ENCODE measurements at regions not wholly inside any gene's neighbourhood (a gene's known extent, or its start where the extent isn't known, plus 50 kb on each side); places are given as distances from the start of the nearest gene placed in this dataset.

GRCh38 chr3:117128133-117128532 is 418.6 kb downstream of the TUSC7 start:
- no peak for DNase-seq (ENCODE audit: low spot score)

- DNase-seq (ENCODE audit: low spot score), result no peak
These were observed 419.3 kb downstream of the TUSC7 start for GRCh38 chr3:117128872-117129271.

GRCh38 chr3:117129516-117129915 is 419.9 kb downstream of the TUSC7 start:
- DNase-seq (ENCODE audit: low spot score), result no peak

- DNase-seq (ENCODE audit: low spot score), result no peak
These were observed 420.6 kb downstream of the TUSC7 start for GRCh38 chr3:117130222-117130621.

GRCh38 chr3:117131259-117131658 is 421.7 kb downstream of the TUSC7 start:
- no peak for DNase-seq (ENCODE audit: low spot score)

GRCh38 chr3:117133066-117133465 is 423.5 kb downstream of the TUSC7 start:
- no peak for DNase-seq (ENCODE audit: low spot score)

GRCh38 chr3:117135207-117135606 is 425.6 kb downstream of the TUSC7 start:
- no peak for DNase-seq (ENCODE audit: low spot score)

GRCh38 chr3:117136003-117136402 is 426.4 kb downstream of the TUSC7 start:
- DNase-seq (ENCODE audit: low spot score), result no peak

- DNase-seq (ENCODE audit: low spot score), result no peak
These were observed 427.5 kb downstream of the TUSC7 start for GRCh38 chr3:117137065-117137464.

GRCh38 chr3:117139681-117140080 is 430.1 kb downstream of the TUSC7 start:
- no peak for DNase-seq (ENCODE audit: low spot score)

- no peak for DNase-seq (ENCODE audit: low spot score)
These were observed 432.2 kb downstream of the TUSC7 start for GRCh38 chr3:117141812-117142211.

GRCh38 chr3:117144853-117145252 is 435.3 kb downstream of the TUSC7 start:
- DNase-seq (ENCODE audit: low spot score), result no peak

GRCh38 chr3:117145677-117146076 is 436.1 kb downstream of the TUSC7 start:
- DNase-seq (ENCODE audit: low spot score), result no peak

- no peak for DNase-seq (ENCODE audit: low spot score)
These were observed 437.0 kb downstream of the TUSC7 start for GRCh38 chr3:117146571-117146970.

- DNase-seq (ENCODE audit: low spot score), result no peak
These were observed 440.0 kb downstream of the TUSC7 start for GRCh38 chr3:117149584-117149983.

- DNase-seq (ENCODE audit: low spot score), result no peak
These were observed 441.0 kb downstream of the TUSC7 start for GRCh38 chr3:117150628-117151027.

GRCh38 chr3:117160176-117160575 is 450.6 kb downstream of the TUSC7 start:
- DNase-seq (ENCODE audit: low spot score), result no peak

- DNase-seq (ENCODE audit: low spot score), result no peak
These were observed 452.2 kb downstream of the TUSC7 start for GRCh38 chr3:117161816-117162215.

- DNase-seq (ENCODE audit: low spot score), result no peak
These were observed 455.6 kb downstream of the TUSC7 start for GRCh38 chr3:117165176-117165575.

- no peak for DNase-seq (ENCODE audit: low spot score)
These were observed 456.0 kb downstream of the TUSC7 start for GRCh38 chr3:117165601-117166051.

GRCh38 chr3:117168896-117169295 is 459.3 kb downstream of the TUSC7 start:
- DNase-seq (ENCODE audit: low spot score), result no peak

- DNase-seq (ENCODE audit: low spot score), result no peak
These were observed 460.5 kb downstream of the TUSC7 start for GRCh38 chr3:117170094-117170493.

GRCh38 chr3:117171124-117171523 is 461.5 kb downstream of the TUSC7 start:
- DNase-seq (ENCODE audit: low spot score), result no peak

GRCh38 chr3:117172426-117172825 is 462.8 kb downstream of the TUSC7 start:
- DNase-seq (ENCODE audit: low spot score), result no peak

GRCh38 chr3:117181222-117181621 is 471.6 kb downstream of the TUSC7 start:
- no peak for DNase-seq (ENCODE audit: low spot score)

Measured in hematopoietic multipotent progenitor cell treated with erythropoietin and hydrocortisone succinate and interleukin-3 and kit ligand, for 15 days (in vitro differentiated cells).